Parathyroid adenoma (tissue), 2 donors: ENCODE measurements at regions not wholly inside any gene's neighbourhood (a gene's known extent, or its start where the extent isn't known, plus 50 kb on each side); places are given as distances from the start of the nearest gene placed in this dataset.
"Not testable (repeated sequence)": the region's sequence is repeated elsewhere in the genome, so short reads cannot be mapped to it uniquely, and the experiment has no call there.

Experiments used
- H2AFZ ChIP-seq: fragments of 300-600 bp; sonication (generic); one replicate; pipeline ENCODE4 v1.7.0; 2017; ENCODE audit warnings: antibody characterized with exemption, mild to moderate bottlenecking
- H3K27ac ChIP-seq: fragments of 300-600 bp; sonication (generic); one replicate; pipeline ENCODE4 v1.7.0; 2017
- H3K27me3 ChIP-seq: fragments of 300-600 bp; sonication (generic); one replicate; pipeline ENCODE4 v1.7.0; 2017; ENCODE audit warnings: low read length; ENCODE audit not compliant: control insufficient read depth, insufficient read depth
- H3K36me3 ChIP-seq: fragments of 300-600 bp; sonication (generic); one replicate; pipeline ENCODE4 v1.7.0; 2017; ENCODE audit warnings: low read length; ENCODE audit not compliant: control insufficient read depth, insufficient read depth
- H3K4me1 ChIP-seq: fragments of 300-600 bp; sonication (generic); one replicate; pipeline ENCODE4 v1.7.0; 2017; ENCODE audit warnings: control low read depth
- H3K4me2 ChIP-seq: fragments of 300-600 bp; sonication (generic); one replicate; pipeline ENCODE4 v1.7.0; 2017; ENCODE audit warnings: low read length
- H3K4me3 ChIP-seq: fragments of 300-600 bp; sonication (generic); one replicate; pipeline ENCODE4 v1.7.0; 2017; ENCODE audit warnings: low read depth, low read length
- H3K79me2 ChIP-seq: fragments of 300-600 bp; sonication (generic); one replicate; pipeline ENCODE4 v1.7.0; 2017; ENCODE audit warnings: control low read depth
- H3K9ac ChIP-seq: fragments of 300-600 bp; sonication (generic); one replicate; pipeline ENCODE4 v1.7.0; 2017; ENCODE audit warnings: mild to moderate bottlenecking
- H3K9me3 ChIP-seq: fragments of 300-600 bp; sonication (generic); one replicate; pipeline ENCODE4 v1.7.0; 2017; ENCODE audit warnings: low read length; ENCODE audit not compliant: control insufficient read depth
- TF ChIP-seq, protein P1 (sequence below): fragments of 300-600 bp; sonication (generic); IDR thresholded peaks from one replicate; pipeline ENCODE4 v1.7.0; 2017; ENCODE audit warnings: antibody characterized with exemption, mild to moderate bottlenecking
- donor health status: primary hyperparathyroidism.

DNA sequence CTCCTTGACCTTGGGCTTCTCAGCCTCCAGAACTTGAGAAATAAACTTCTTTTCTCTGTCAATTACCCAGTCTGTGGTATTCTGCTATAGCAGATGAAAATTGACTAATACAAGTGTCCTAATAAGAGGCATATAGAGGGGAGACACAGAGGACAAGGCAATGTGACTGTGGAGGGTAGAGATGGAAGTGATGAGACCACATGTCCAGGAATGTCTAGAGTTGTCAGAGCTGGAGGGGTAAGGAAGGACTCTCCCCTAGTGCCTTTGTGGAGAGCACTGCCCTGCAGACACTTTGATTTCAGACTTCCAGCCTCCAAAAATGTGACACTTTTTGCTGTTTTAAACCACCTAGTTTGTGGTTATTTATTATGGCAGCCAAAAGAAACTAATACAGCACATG lies 74.4 kb downstream of the ACKR3 start:
- H3K4me3 ChIP-seq, result no peak overlapping the region
- H3K79me2 ChIP-seq, result no peaks in the 10 kb centered on the region
- TF ChIP-seq, protein P1, sequence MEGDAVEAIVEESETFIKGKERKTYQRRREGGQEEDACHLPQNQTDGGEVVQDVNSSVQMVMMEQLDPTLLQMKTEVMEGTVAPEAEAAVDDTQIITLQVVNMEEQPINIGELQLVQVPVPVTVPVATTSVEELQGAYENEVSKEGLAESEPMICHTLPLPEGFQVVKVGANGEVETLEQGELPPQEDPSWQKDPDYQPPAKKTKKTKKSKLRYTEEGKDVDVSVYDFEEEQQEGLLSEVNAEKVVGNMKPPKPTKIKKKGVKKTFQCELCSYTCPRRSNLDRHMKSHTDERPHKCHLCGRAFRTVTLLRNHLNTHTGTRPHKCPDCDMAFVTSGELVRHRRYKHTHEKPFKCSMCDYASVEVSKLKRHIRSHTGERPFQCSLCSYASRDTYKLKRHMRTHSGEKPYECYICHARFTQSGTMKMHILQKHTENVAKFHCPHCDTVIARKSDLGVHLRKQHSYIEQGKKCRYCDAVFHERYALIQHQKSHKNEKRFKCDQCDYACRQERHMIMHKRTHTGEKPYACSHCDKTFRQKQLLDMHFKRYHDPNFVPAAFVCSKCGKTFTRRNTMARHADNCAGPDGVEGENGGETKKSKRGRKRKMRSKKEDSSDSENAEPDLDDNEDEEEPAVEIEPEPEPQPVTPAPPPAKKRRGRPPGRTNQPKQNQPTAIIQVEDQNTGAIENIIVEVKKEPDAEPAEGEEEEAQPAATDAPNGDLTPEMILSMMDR, result no peak
- H3K36me3 ChIP-seq, result no peaks in the 10 kb centered on the region
- no peak overlapping the region for H3K9ac ChIP-seq
- no peaks in the 10 kb centered on the region for H3K27me3 ChIP-seq
- no peak overlapping the region for H3K4me2 ChIP-seq
- H3K9me3 ChIP-seq, result no peaks in the 10 kb centered on the region
- H3K4me1 ChIP-seq, result no peaks in the 10 kb centered on the region
- no peak overlapping the region for H3K27ac ChIP-seq
- H2AFZ ChIP-seq, result no peak overlapping the region

DNA sequence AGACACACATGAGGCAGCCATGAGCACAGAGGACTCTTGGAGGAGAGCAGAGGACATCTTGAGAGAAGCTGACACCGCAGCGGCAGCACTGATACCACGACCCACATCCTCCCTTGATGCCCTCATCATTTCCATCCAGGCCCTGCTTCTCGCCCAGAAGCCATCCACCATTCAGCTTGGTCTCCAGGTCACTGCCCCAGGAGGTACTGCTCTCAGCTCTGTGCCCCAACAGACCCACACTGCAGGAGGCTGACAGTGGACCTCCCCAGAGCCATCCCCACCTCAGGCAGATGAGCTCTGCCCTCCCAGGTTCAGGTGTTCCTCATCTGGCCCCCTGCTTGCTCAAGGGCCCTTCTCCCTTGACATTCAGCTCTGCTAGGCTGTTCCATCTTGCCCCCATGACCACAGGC lies 74.9 kb downstream of the ACKR3 start:
- no peak overlapping the region for H3K27ac ChIP-seq
- H2AFZ ChIP-seq, result no peak overlapping the region
- H3K9ac ChIP-seq, result no peak overlapping the region
- TF ChIP-seq, protein P1, result no peak
- no peaks in the 10 kb centered on the region for H3K27me3 ChIP-seq
- H3K4me3 ChIP-seq, result no peak overlapping the region
- no peaks in the 10 kb centered on the region for H3K79me2 ChIP-seq
- H3K4me2 ChIP-seq, result no peak overlapping the region
- no peaks in the 10 kb centered on the region for H3K36me3 ChIP-seq
- H3K9me3 ChIP-seq, result no peaks in the 10 kb centered on the region
- H3K4me1 ChIP-seq, result no peaks in the 10 kb centered on the region

- not testable (repeated sequence) for H3K79me2 ChIP-seq, H3K4me1 ChIP-seq, H3K9me3 ChIP-seq, H3K4me2 ChIP-seq, H3K9ac ChIP-seq, H3K4me3 ChIP-seq, H3K27ac ChIP-seq, H2AFZ ChIP-seq, H3K27me3 ChIP-seq, H3K36me3 ChIP-seq
These were observed 75.5 kb downstream of the ACKR3 start for GRCh38 chr2:236645141-236645540.

DNA sequence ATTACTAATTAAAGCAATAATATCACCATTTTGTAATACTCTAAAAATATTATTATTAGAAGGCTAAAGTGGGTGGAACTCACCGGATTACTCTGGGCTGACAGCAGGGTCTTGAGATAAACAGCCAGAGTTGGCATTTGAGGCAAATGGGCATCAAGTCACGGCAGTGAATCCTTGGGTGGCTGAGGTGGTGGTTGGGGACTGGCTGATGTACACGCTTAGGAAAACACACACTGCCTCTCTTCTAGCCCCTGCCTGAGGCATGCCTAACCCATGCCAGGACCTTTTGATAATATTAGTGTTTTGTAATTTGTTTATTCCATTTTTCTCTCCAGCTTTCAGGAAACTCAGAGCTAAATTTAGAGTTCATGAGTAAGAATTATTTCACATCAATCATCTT lies 76.8 kb downstream of the ACKR3 start:
- TF ChIP-seq, protein P1, result no peak
- Histone ChIP-seq H3K27me3 (no peaks in the 10 kb centered on the region), H2AFZ (no peak overlapping the region), H3K9me3 (no peaks in the 10 kb centered on the region), H3K4me3 (no peak overlapping the region), H3K4me1 (no peaks in the 10 kb centered on the region), H3K27ac (no peak overlapping the region), H3K4me2 (no peak overlapping the region), H3K79me2 (no peaks in the 10 kb centered on the region), H3K36me3 (no peaks in the 10 kb centered on the region), H3K9ac (no peak overlapping the region)

DNA sequence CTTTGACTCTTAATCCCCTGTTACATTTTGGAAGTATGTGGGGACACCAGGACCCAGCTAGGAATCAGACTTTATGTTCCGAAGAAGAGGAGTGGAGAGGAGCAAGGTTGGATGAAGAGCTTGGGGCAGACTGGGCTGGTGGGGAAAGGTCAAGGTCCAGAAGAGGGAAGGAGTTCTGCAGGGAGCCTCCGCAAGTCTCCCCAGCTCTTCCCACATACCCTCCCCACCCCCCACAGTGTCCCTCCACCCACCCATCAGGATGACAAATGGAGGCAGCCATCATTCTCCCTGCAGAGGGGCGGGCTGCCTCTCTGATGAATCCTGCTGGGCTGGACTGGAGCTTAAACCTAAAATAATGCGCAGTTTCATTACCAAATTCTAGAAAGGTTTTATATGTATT lies 77.2 kb downstream of the ACKR3 start:
- Histone ChIP-seq H3K4me2 (no peak overlapping the region), H3K27ac (no peak overlapping the region), H3K9me3 (no peaks in the 10 kb centered on the region), H3K79me2 (no peaks in the 10 kb centered on the region), H3K9ac (no peak overlapping the region), H3K27me3 (no peaks in the 10 kb centered on the region), H3K4me3 (no peak overlapping the region), H2AFZ (no peak overlapping the region), H3K36me3 (no peaks in the 10 kb centered on the region), H3K4me1 (no peaks in the 10 kb centered on the region)
- TF ChIP-seq, protein P1, result no peak
